ENCODE measurements at regions not wholly inside any gene's neighbourhood (a gene's known extent, or its start where the extent isn't known, plus 50 kb on each side); places are given as distances from the start of the nearest gene placed in this dataset.
"Not testable (repeated sequence)": the region's sequence is repeated elsewhere in the genome, so short reads cannot be mapped to it uniquely, and the experiment has no call there.

- DNase-seq: no peak
Observed at GRCh38 chr19:30280018-30280417, 92.2 kb upstream of the ZNF536 start.

- DNase-seq: no peak
Observed at GRCh38 chr19:30281906-30282305, 90.3 kb upstream of the ZNF536 start.

GRCh38 chr19:30283556-30283955 lies 88.6 kb upstream of the ZNF536 start:
- DNase-seq: no peak

GRCh38 chr19:30284209-30284608 lies 88.0 kb upstream of the ZNF536 start:
- no peak for DNase-seq

- DNase-seq: no peak
Observed at GRCh38 chr19:30284885-30285284, 87.3 kb upstream of the ZNF536 start.

GRCh38 chr19:30286378-30286777 lies 85.8 kb upstream of the ZNF536 start:
- no peak for DNase-seq

- DNase-seq: no peak
Observed at GRCh38 chr19:30287259-30287658, 84.9 kb upstream of the ZNF536 start.

GRCh38 chr19:30287973-30288372 lies 84.2 kb upstream of the ZNF536 start:
- DNase-seq: no peak

- DNase-seq: no peak
Observed at GRCh38 chr19:30288911-30289310, 83.3 kb upstream of the ZNF536 start.

- DNase-seq: no peak
Observed at GRCh38 chr19:30289336-30289735, 82.8 kb upstream of the ZNF536 start.

- not testable (repeated sequence) for DNase-seq
Observed at GRCh38 chr19:30290805-30291204, 81.4 kb upstream of the ZNF536 start.

- DNase-seq: no peak
Observed at GRCh38 chr19:30293051-30293785, 79.0 kb upstream of the ZNF536 start.

GRCh38 chr19:30297969-30298368 lies 74.2 kb upstream of the ZNF536 start:
- no peak for DNase-seq

GRCh38 chr19:30303131-30303654 lies 69.0 kb upstream of the ZNF536 start:
- DNase-seq: no peak

GRCh38 chr19:30304540-30304939 lies 67.6 kb upstream of the ZNF536 start:
- DNase-seq: no peak

- no peak for DNase-seq
Observed at GRCh38 chr19:30305346-30306060, 66.7 kb upstream of the ZNF536 start.

- no peak for DNase-seq
Observed at GRCh38 chr19:30307191-30307974, 64.8 kb upstream of the ZNF536 start.

- no peak for DNase-seq
Observed at GRCh38 chr19:30309176-30309575, 63.0 kb upstream of the ZNF536 start.

- DNase-seq: no peak
Observed at GRCh38 chr19:30309905-30310601, 62.1 kb upstream of the ZNF536 start.

- no peak for DNase-seq
Observed at GRCh38 chr19:30310602-30311263, 61.5 kb upstream of the ZNF536 start.

GRCh38 chr19:30311911-30312310 lies 60.3 kb upstream of the ZNF536 start:
- DNase-seq: no peak

Measured in hematopoietic multipotent progenitor cell treated with erythropoietin and hydrocortisone succinate and interleukin-3 and kit ligand, for 8 days (in vitro differentiated cells).